GM12878 (cell line): ENCODE measurements at regions not wholly inside any gene's neighbourhood (a gene's known extent, or its start where the extent isn't known, plus 50 kb on each side); places are given as distances from the start of the nearest gene placed in this dataset.

Experiments
- ATAC-seq: fragments of 200-7000 bp; cut with Tn5 transposase; 3 replicates; pipeline ENCODE4 v1.9.1; 2020; ENCODE audit warnings: mild to moderate bottlenecking, moderate library complexity
- BruUV-seq: library from RNA; stranded (reverse); fragments of 400-500 nt; replicated peaks from 2 replicates; lab custom pipeline; 2021; lab: Mats Ljungman, UMichigan
- CTCF ChIA-PET: fragments of 300-600 bp; sonication (Branson Sonifier 250); formaldehyde crosslinking; extraction: SDS; loops from one replicate; lab custom pipeline; 2021; ENCODE audit warnings: inconsistent platforms; lab: Yijun Ruan, JAX
- POLR2A ChIA-PET: fragments of 350-600 bp; formaldehyde crosslinking; extraction: SDS; loops from one replicate; lab custom pipeline; 2021; ENCODE audit warnings: inconsistent platforms; lab: Charles Lee
- RAD21 ChIA-PET: fragments of 300-600 bp; sonication (Branson Sonifier 250); formaldehyde crosslinking; loops from one replicate; lab custom pipeline; 2023; ENCODE audit warnings: antibody characterized with exemption; ENCODE audit not compliant: unreplicated experiment; lab: Charles Lee
- SMC1A ChIA-PET: fragments of 300-600 bp; sonication (Branson Sonifier 250); formaldehyde crosslinking; loops from one replicate; lab custom pipeline; 2023; ENCODE audit not compliant: unreplicated experiment, uncharacterized antibody; lab: Charles Lee
- DNase-seq: peaks from one replicate; pipeline ENCODE4 v3.0.0-alpha.2; 2011; ENCODE audit warnings: low read depth, low spot score
- FAIRE-seq: peaks from 3 replicates; lab custom pipeline; 2011; peaks lifted over from hg19 to GRCh38; lab: Jason Lieb, UNC
- H2AFZ ChIP-seq: 2 replicates; pipeline ENCODE4 v1.6.0; 2011; ENCODE audit warnings: low read depth, low read length, control low read depth; ENCODE audit not compliant: control insufficient read depth
- H3K27ac ChIP-seq: 2 replicates; pipeline ENCODE4 v1.5.1; 2011; ENCODE audit warnings: control low read depth; ENCODE audit not compliant: control insufficient read depth, insufficient read depth
- H3K27me3 ChIP-seq, 2 experiments: replicated peaks in 1 of 2; 2 replicates each; pipeline versions ENCODE4 v1.6.0 to v1.6.1; 2011; ENCODE audit warnings: low read length in 1 of 2; ENCODE audit not compliant: control insufficient read depth in 2 of 2, insufficient read depth in 2 of 2
- H3K36me3 ChIP-seq, 2 experiments: 2 replicates each; pipeline ENCODE4 v1.5.1; 2011; ENCODE audit warnings: low read length in 1 of 2; ENCODE audit not compliant: control insufficient read depth in 2 of 2, insufficient read depth in 2 of 2
- H3K4me1 ChIP-seq: 2 replicates; pipeline ENCODE4 v1.6.1; 2011; ENCODE audit warnings: mild to moderate bottlenecking, low read length, moderate library complexity, mixed read lengths; ENCODE audit not compliant: control insufficient read depth, insufficient read depth
- H3K4me2 ChIP-seq: 2 replicates; pipeline ENCODE4 v1.6.0; 2011; ENCODE audit warnings: control low read depth; ENCODE audit not compliant: control insufficient read depth, insufficient read depth
- H3K4me3 ChIP-seq: fragments of 200-600 bp; sonication (generic); 2 replicates; pipeline ENCODE4 v1.5.1; 2016
- H3K79me2 ChIP-seq: 2 replicates; pipeline ENCODE4 v1.6.0; 2011; ENCODE audit warnings: low read length; ENCODE audit not compliant: control insufficient read depth, insufficient read depth
- H3K9ac ChIP-seq: 2 replicates; pipeline ENCODE4 v1.8.0; 2011; ENCODE audit warnings: low read length, control low read depth, mixed read lengths; ENCODE audit not compliant: control insufficient read depth, insufficient read depth
- H3K9me3 ChIP-seq: replicated peaks from 3 replicates; pipeline ENCODE4 v1.5.1; 2011; ENCODE audit warnings: mild to moderate bottlenecking, low read length; ENCODE audit not compliant: control insufficient read depth, insufficient read depth
- H4K20me1 ChIP-seq: 2 replicates; pipeline ENCODE4 v1.6.0; 2011; ENCODE audit not compliant: control insufficient read depth, insufficient read depth
- BRCA1 ChIP-seq: IDR thresholded peaks from 2 replicates; pipeline ENCODE4 v1.6.1; 2011; ENCODE audit warnings: low read depth, low read length, improper control_type of control experiment
- CHD2 ChIP-seq: IDR thresholded peaks from 2 replicates; pipeline ENCODE4 v1.6.1; 2011; ENCODE audit warnings: low read depth, low read length, improper control_type of control experiment, borderline replicate concordance
- EGR1 ChIP-seq, 2 experiments: IDR thresholded peaks; 1 replicate in 1 of 2; 2 replicates in 1 of 2; pipeline ENCODE4 v1.6.1; 2011 to 2012; ENCODE audit warnings: low read depth in 2 of 2, low read length in 2 of 2, borderline replicate concordance in 1 of 2, mild to moderate bottlenecking in 1 of 2, moderate library complexity in 1 of 2
- ETV6 ChIP-seq, 2 experiments: fragments of 450-650 bp in 1 of 2; IDR thresholded peaks in 1 of 2; conservative IDR thresholded peaks in 1 of 2; 2 replicates each; pipeline ENCODE4 v1.6.1; 2014; ENCODE audit warnings: antibody characterized with exemption in 1 of 2, borderline replicate concordance in 1 of 2, low read depth in 1 of 2, mild to moderate bottlenecking in 1 of 2, moderate library complexity in 1 of 2
- MTA2 ChIP-seq: fragments of 450-650 bp; IDR thresholded peaks from 2 replicates; pipeline ENCODE4 v1.6.1; 2016; ENCODE audit warnings: low read depth, mild to moderate bottlenecking, moderate library complexity
- PAX5 ChIP-seq: IDR thresholded peaks from 2 replicates; pipeline ENCODE4 v1.6.1; 2011; ENCODE audit warnings: low read depth, low read length, borderline replicate concordance
- RFX5 ChIP-seq: IDR thresholded peaks from 2 replicates; pipeline ENCODE4 v1.6.1; 2011; ENCODE audit warnings: low read depth, low read length, improper control_type of control experiment
- SUZ12 ChIP-seq: fragments of 200-600 bp; sonication (generic); IDR thresholded peaks from one replicate; pipeline ENCODE4 v1.6.1; 2018; ENCODE audit warnings: antibody characterized with exemption, mild to moderate bottlenecking; ENCODE audit not compliant: unreplicated experiment
- ZNF384 ChIP-seq: IDR thresholded peaks from 2 replicates; pipeline ENCODE4 v1.6.1; 2012; ENCODE audit warnings: low read depth, mild to moderate bottlenecking, low read length, improper control_type of control experiment, borderline replicate concordance
- ZNF622 ChIP-seq: fragments of 450-650 bp; IDR thresholded peaks from 2 replicates; pipeline ENCODE4 v1.6.1; 2017; ENCODE audit warnings: mild to moderate bottlenecking, inconsistent platforms
- whole genome bisulfite sequencing: methylation state at CpG from one replicate; pipeline ENCODE4 v1.1.6; 2016; ENCODE audit warnings: low lambda C conversion rate; ENCODE audit not compliant: insufficient replicate concordance, insufficient coverage; ENCODE audit errors: missing lambda C conversion rate; 5-methylcytosine and 5-hydroxymethylcytosine counted together
- in situ Hi-C: fragments of 300-500 bp; cut with MboI; formaldehyde crosslinking; loops from 9 replicates; pipeline ENCODE4 v1.14.3; 2018; ENCODE audit warnings: mixed read lengths
- intact Hi-C: fragments of 100-400 bp; cut with micrococcal nuclease; formaldehyde crosslinking; loops from one replicate; pipeline ENCODE4 v1.14.2; 2022; ENCODE audit not compliant: unreplicated experiment
- TF ChIP-seq, protein P1 (sequence below): fragments of 450-650 bp; IDR thresholded peaks from 2 replicates; pipeline ENCODE4 v1.6.1; 2016; ENCODE audit warnings: mild to moderate bottlenecking
- TF ChIP-seq, protein P2 (sequence below): fragments of 450-650 bp; IDR thresholded peaks from 2 replicates; pipeline ENCODE4 v1.6.1; 2016; ENCODE audit warnings: mild to moderate bottlenecking
- TF ChIP-seq, protein P3 (sequence below): IDR thresholded peaks from 2 replicates; pipeline ENCODE4 v1.6.1; 2011; ENCODE audit warnings: borderline replicate concordance, low read depth, mild to moderate bottlenecking, moderate library complexity, mixed read lengths, low read length; ENCODE audit not compliant: insufficient read depth; ENCODE audit errors: extremely low read length

- TF ChIP-seq, protein P1, sequence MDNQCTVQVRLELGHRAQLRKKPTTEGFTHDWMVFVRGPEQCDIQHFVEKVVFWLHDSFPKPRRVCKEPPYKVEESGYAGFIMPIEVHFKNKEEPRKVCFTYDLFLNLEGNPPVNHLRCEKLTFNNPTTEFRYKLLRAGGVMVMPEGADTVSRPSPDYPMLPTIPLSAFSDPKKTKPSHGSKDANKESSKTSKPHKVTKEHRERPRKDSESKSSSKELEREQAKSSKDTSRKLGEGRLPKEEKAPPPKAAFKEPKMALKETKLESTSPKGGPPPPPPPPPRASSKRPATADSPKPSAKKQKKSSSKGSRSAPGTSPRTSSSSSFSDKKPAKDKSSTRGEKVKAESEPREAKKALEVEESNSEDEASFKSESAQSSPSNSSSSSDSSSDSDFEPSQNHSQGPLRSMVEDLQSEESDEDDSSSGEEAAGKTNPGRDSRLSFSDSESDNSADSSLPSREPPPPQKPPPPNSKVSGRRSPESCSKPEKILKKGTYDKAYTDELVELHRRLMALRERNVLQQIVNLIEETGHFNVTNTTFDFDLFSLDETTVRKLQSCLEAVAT = no peak
- TF ChIP-seq, protein P2, sequence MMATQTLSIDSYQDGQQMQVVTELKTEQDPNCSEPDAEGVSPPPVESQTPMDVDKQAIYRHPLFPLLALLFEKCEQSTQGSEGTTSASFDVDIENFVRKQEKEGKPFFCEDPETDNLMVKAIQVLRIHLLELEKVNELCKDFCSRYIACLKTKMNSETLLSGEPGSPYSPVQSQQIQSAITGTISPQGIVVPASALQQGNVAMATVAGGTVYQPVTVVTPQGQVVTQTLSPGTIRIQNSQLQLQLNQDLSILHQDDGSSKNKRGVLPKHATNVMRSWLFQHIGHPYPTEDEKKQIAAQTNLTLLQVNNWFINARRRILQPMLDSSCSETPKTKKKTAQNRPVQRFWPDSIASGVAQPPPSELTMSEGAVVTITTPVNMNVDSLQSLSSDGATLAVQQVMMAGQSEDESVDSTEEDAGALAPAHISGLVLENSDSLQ = no peak
- TF ChIP-seq BRCA1 (no peak), ZNF384 (no peak), ZNF622 (no peak)
Measured at GRCh38 chr12:86530996-86531655, 274.9 kb upstream of the MGAT4C start (continued).

DNA sequence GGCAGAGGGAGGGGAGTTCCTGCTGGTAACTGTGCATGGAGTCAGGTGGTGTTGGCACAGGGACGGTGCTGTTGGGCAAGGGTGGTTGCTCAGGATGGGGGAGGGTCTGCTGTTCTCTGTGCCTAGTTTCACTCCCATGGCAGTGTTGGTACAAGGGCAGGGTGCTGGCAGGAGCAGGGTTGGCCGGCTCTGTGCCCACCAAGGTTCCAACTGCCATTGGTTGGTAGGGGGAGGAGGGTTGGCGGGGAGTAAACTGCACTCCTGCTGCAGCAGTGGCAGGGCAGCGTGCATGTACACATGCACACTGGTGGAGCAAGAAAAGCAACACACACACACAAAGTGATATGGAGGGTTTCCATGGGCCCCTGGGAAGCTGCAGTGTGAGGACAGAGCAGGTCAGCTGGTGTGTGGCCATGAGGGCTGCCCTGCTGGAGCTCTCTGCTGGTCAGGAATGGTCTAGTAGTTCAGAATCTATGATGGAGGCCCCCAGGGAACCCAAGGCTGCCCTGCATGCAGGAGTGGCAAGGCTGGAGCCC is 269.9 kb upstream of the MGAT4C start:
- Histone ChIP-seq H3K9ac (no peak overlapping the region), H3K27ac (no peak overlapping the region), H3K36me3 (no peaks in the 10 kb centered on the region), H3K4me1 (no peaks in the 10 kb centered on the region), H3K27me3 (no peaks in the 10 kb centered on the region), H3K4me3 (no peak overlapping the region), H3K9me3 (no peaks in the 10 kb centered on the region), H3K79me2 (no peaks in the 10 kb centered on the region), H2AFZ (no peak overlapping the region), H4K20me1 (no peaks in the 10 kb centered on the region), H3K4me2 (no peak overlapping the region)
- in situ Hi-C loops (no loop called here), intact Hi-C loops (no loop called here)
- SMC1A ChIA-PET = no interaction called here
- no peak for DNase-seq
- CTCF ChIA-PET = no interaction called here
- FAIRE-seq = no peak
- ATAC-seq = no peak
- RAD21 ChIA-PET = no interaction called here
- no peak for TF ChIP-seq ZNF384
- TF ChIP-seq, protein P2 = no peak
- TF ChIP-seq EGR1 (IDR thresholded peaks at IDR 0.05; ENCODE audit: borderline replicate concordance in 1 of 2, low read depth in 2 of 2, low read length in 2 of 2) = no peak
- TF ChIP-seq RFX5 = no peak
- no peak for TF ChIP-seq SUZ12
- TF ChIP-seq PAX5 = no peak
- no peak for TF ChIP-seq MTA2
- TF ChIP-seq ETV6 (conservative IDR thresholded peaks at IDR 0.05 in 1 of 2, IDR thresholded peaks at IDR 0.05 in 1 of 2; ENCODE audit: borderline replicate concordance in 1 of 2, low read depth in 1 of 2) = no peak
- no peak for TF ChIP-seq CHD2
- TF ChIP-seq, protein P3, sequence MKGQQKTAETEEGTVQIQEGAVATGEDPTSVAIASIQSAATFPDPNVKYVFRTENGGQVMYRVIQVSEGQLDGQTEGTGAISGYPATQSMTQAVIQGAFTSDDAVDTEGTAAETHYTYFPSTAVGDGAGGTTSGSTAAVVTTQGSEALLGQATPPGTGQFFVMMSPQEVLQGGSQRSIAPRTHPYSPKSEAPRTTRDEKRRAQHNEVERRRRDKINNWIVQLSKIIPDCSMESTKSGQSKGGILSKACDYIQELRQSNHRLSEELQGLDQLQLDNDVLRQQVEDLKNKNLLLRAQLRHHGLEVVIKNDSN = no peak
- no TSS peak for BruUV-seq
- POLR2A ChIA-PET = no interaction called here
- WGBS = 24% methylated on average over 4 of the region's 4 CpGs
